ENCODE measurements at regions not wholly inside any gene's neighbourhood (a gene's known extent, or its start where the extent isn't known, plus 50 kb on each side); places are given as distances from the start of the nearest gene placed in this dataset.

GRCh38 chr10:61356354-61356753 lies 96.8 kb downstream of the TMEM26 start:
- no peak for DNase-seq

- DNase-seq: no peak
These were observed 98.0 kb downstream of the TMEM26 start for GRCh38 chr10:61355211-61355610.

GRCh38 chr10:61354401-61354975 lies 98.7 kb downstream of the TMEM26 start:
- no peak for DNase-seq

DNA sequence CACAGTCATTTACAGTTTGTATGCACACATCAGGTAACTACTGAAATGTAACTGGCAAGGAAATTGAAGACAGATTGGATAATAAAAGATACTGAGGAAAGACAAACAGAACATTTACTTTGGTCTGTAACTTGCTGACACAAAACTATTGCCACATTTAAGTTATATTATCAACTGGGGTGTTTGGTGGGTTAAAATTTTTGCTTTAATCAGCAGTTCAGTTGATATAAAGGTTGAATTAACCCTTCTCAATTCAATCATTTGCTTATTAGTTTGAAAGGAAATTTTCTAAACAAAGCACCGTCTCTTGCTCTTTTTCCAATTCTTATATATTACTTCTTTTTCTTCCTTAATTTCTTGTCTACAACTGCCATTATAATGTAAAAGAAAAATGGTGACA lies 102.4 kb downstream of the TMEM26 start:
- no peak for DNase-seq

- no peak for DNase-seq
These were observed 103.1 kb downstream of the TMEM26 start for GRCh38 chr10:61350068-61350467.

- DNase-seq: no peak
These were observed 106.3 kb downstream of the TMEM26 start for GRCh38 chr10:61346796-61347413.

DNA sequence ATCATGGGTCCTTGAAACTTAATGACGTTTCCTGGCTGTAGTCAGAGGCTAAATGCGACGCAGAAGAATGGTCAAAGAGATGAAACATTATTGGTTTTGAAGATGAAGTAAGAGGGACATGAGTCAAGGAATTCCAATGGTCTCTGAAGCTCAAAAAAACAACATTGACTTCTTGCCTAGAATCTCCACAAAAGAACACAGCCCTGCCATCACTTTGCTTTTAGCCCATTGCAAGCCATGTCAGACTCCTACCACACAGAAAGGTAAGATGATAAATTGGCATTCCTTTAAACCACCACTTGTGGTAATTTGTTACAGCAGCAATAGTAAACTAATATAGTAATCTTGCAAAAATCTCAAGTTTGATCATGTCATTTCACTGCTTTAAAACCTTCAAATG lies 109.4 kb downstream of the TMEM26 start:
- no peak for DNase-seq

DNA sequence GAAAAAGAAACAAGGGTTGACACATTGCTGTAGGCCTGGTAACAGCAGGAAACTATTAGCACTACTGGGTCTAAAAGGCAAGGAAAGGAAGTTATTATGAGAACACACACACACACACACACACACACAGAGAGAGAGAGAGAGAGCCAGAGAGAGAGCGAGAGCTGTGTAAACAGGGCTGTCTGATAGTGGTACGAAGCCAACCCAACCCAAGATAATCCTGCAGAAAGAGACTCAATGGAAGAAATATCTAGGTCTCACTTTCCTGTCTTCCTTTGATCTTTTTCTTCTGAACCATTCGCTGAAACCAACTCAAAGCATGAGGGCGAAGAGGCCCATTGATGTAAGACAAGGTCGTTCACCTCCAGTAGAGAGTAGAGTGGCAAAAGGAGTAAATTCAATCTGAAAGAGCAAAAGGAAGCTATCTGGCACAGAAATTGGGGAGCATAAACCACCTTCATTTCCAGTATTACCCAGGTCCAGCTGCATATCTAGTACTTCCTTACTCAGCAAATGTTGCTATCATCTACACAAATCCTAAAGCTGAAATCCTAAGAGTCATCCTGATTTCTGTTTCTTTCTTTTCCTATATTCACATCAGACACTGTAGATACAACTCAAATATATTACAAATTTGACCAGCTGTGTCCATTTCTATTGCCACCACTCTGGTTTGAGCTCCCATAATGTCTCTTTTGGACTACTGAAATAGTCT lies 110.2 kb downstream of the TMEM26 start:
- DNase-seq: peak; percentile 2

- DNase-seq: no peak
These were observed 112.2 kb downstream of the TMEM26 start for GRCh38 chr10:61341008-61341407.

GRCh38 chr10:61338146-61338545 lies 115.0 kb downstream of the TMEM26 start:
- DNase-seq: no peak

DNA sequence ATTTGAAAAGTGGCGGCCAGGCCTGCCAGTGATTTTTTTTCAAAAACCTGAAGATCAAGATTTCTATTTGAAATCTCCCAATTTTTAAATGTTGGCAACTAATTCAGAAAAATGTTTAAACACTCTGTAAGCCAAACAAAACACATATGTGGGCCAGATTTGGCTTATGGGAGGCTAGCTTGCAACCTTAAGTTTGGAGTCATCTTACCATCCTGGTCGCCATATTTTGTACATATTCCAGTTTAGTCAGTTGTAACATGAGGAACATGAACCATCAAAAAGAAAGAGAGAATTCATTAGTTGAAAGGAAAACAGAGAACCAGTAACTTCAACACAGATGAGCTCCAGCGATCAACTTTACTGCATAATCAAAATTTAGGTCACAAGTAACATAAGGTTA lies 115.4 kb downstream of the TMEM26 start:
- DNase-seq: no peak

GRCh38 chr10:61336831-61337230 lies 116.3 kb downstream of the TMEM26 start:
- no peak for DNase-seq

- no peak for DNase-seq
These were observed 117.8 kb downstream of the TMEM26 start for GRCh38 chr10:61335359-61335758.

DNA sequence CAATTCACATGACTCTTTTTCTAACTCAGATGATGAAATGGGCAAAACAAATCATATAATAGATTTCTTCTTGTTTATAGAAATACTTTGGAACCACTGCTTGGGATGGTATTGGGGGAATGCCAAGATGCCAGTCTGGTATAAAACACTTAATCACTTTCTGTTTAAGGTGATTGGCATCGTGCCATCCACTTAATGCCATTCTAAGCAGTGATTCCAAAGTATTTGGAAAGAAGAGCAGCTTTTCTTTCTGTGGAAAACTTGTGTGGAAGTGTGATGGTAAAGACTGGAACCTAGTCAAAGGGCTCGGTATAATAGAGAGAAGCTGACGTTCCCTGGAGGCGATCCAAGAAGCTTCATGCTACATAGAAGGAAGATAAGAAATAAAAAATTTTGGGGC lies 120.6 kb downstream of the TMEM26 start:
- DNase-seq: no peak

- no peak for DNase-seq
These were observed 122.5 kb downstream of the TMEM26 start for GRCh38 chr10:61330669-61331068.

- DNase-seq: no peak
These were observed 123.3 kb downstream of the TMEM26 start for GRCh38 chr10:61329854-61330253.

DNA sequence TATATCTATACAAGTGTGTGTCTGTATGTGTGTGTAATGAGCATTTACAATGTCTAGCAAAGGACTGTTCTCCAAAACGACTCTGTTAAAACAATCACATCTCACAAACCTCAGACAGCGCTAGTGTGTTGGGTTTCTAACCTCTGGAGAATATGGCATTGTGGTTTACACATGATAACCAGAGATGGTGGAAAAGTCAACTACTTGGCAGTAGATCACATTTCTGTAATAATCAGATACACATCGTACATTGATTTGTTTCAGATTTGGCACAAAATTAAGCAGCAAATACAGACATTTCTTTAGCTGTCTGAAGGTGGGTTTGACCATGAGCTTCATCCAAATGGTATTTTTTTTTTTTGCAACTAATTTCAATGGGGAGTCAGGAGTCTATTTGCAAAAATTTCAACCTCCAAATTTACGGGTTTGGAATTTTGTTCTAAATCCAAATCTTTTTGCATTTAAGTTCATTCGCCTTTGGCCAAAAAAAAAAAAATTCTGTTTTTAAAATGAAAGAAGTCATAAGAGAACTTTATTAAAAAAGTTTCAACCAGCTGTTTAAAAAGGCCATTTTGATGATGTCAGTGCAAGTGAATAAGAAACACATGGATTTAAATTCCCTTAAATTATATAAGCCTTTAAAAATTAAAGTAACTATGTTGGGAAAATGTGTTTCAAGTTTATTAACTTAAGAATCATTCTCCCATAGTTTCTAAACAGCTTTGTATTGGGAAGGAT lies 127.8 kb downstream of the TMEM26 start:
- DNase-seq: no peak

- no peak for DNase-seq
These were observed 129.5 kb downstream of the TMEM26 start for GRCh38 chr10:61323726-61324125.

- no peak for DNase-seq
These were observed 131.9 kb downstream of the TMEM26 start for GRCh38 chr10:61321041-61321857.

- no peak for DNase-seq
These were observed 133.0 kb downstream of the TMEM26 start for GRCh38 chr10:61320257-61320587.

DNA sequence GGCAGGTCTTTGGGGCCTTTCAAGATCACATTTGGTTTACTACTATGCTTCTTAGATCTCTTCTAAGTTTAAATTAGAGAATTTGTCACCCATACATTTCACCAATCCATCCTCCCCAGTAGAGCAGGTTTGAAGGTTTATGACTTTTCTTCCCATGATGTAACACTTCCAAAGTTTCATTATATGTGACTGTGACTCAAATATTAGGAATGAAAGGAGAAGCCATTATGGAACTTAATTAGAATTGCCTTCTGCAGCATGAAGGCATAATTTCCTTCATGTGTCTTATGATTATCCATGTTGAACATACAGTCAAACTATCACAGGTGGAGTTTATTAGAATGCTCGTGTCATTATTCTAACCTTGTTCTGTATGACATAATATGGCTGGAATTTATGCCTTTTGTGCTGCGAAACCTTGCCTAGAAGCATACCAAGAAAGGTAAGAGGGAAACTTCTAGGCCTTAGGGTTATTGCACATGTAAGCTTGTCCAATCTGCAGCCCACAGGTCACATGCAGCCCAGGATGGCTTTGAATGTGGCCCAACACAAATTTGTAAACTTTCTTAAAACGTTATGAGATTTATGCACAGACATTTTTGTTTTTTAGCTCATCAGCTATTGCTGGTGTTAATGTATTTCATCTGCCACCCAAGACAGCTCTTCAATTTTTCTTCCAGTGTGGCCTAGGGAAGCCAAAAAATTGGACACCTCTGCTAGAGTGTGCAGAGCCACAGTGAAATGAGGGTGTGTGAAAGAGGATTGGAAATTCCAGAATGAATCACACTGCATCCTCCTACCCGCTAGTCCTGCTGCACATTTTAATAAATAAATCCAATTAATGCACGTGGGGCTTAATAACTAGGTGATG lies 133.6 kb downstream of the TMEM26 start:
- DNase-seq: no peak

DNA sequence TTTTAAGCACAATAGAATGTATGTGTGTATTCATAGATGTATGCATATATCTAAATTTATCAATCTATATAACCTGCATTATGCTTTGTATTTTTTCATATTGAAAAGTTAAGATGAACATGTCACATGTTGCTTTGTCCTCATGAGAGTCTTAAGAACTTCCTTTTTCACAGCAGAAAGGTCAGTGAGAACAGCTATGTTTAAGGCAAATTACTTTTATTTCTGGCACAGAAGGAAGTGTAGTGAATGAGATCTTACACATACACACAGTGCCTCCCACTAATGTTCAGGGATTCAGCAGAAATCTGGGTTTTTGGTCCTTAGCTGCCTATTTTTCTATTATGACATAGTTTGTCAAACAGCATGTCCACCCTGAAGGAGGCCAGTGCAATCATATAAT lies 134.8 kb downstream of the TMEM26 start:
- no peak for DNase-seq

Measured in activated CD4-positive, alpha-beta T cell treated with anti-CD3 and anti-CD28 coated beads, Interleukin-10, Interleukin-2, amounts not matched to agents 100 ng/mL and 50 ng/mL, durations not matched to agents 16 hours and 8 hours (primary cell).